OCI-LY7 (cell line): ENCODE measurements at regions not wholly inside any gene's neighbourhood (a gene's known extent, or its start where the extent isn't known, plus 50 kb on each side); places are given as distances from the start of the nearest gene placed in this dataset.

ENCODE experiments used
- BruUV-seq: library from RNA; stranded (reverse); fragments of 400-500 nt; replicated peaks from 2 replicates; lab custom pipeline; 2021; lab: Mats Ljungman, UMichigan
- CTCF ChIA-PET: fragments of 300-600 bp; sonication (Branson Sonifier 250); formaldehyde crosslinking; loops from one replicate; lab custom pipeline; 2022; ENCODE audit warnings: antibody characterized with exemption; ENCODE audit not compliant: unreplicated experiment; lab: Charles Lee
- POLR2A ChIA-PET: fragments of 300-600 bp; sonication (Branson Sonifier 250); formaldehyde crosslinking; loops from one replicate; lab custom pipeline; 2022; ENCODE audit warnings: antibody characterized with exemption; lab: Charles Lee
- DNase-seq: peaks from one replicate; pipeline ENCODE4 v3.0.0-alpha.2; 2015; ENCODE audit warnings: low spot score
- H2AFZ ChIP-seq: fragments of 200-600 bp; sonication (generic), shearing (Covaris generic); 2 replicates; pipeline ENCODE4 v1.6.1; 2014; ENCODE audit warnings: mild to moderate bottlenecking, antibody characterized with exemption, low read length, moderate library complexity
- H3K27ac ChIP-seq: fragments of 200-600 bp; sonication (generic); 2 replicates; pipeline ENCODE4 v1.5.1; 2014; ENCODE audit warnings: mixed run types, low read depth, mild to moderate bottlenecking, moderate library complexity, low read length, inconsistent platforms; ENCODE audit not compliant: poor library complexity, severe bottlenecking
- H3K36me3 ChIP-seq: fragments of 200-600 bp; sonication (generic); 2 replicates; pipeline ENCODE4 v1.6.1; 2014; ENCODE audit warnings: mild to moderate bottlenecking, antibody characterized with exemption, low read length, moderate library complexity, mixed read lengths; ENCODE audit not compliant: insufficient read depth
- H3K4me1 ChIP-seq: fragments of 200-600 bp; sonication (generic); 2 replicates; pipeline ENCODE4 v1.5.1; 2014; ENCODE audit warnings: mild to moderate bottlenecking, low read length; ENCODE audit not compliant: insufficient read depth, poor library complexity, severe bottlenecking
- H3K4me2 ChIP-seq: fragments of 200-600 bp; sonication (generic); 2 replicates; pipeline ENCODE4 v1.6.1; 2014; ENCODE audit warnings: mild to moderate bottlenecking, low read length
- H3K4me3 ChIP-seq: fragments of 200-600 bp; sonication (generic); 2 replicates; pipeline ENCODE4 v1.5.1; 2014; ENCODE audit warnings: mild to moderate bottlenecking, low read depth, low read length; ENCODE audit not compliant: poor library complexity, severe bottlenecking
- H3K79me2 ChIP-seq: fragments of 200-600 bp; sonication (generic); 2 replicates; pipeline ENCODE4 v1.6.1; 2016; ENCODE audit warnings: low read depth, mild to moderate bottlenecking, low read length, moderate library complexity, mixed read lengths; ENCODE audit not compliant: insufficient read depth
- H3K9me2 ChIP-seq: fragments of 200-600 bp; sonication (generic); 2 replicates; pipeline ENCODE4 v1.6.1; 2016; ENCODE audit warnings: mild to moderate bottlenecking, low read length, mixed read lengths; ENCODE audit not compliant: insufficient read depth
- H3K9me3 ChIP-seq: fragments of 200-600 bp; sonication (generic); 2 replicates; pipeline ENCODE4 v1.6.1; 2014; ENCODE audit warnings: mild to moderate bottlenecking, mixed run types, low read length, mixed read lengths
- H4K20me1 ChIP-seq: fragments of 200-600 bp; sonication (generic); 2 replicates; pipeline ENCODE4 v1.6.1; 2014; ENCODE audit warnings: mild to moderate bottlenecking, antibody characterized with exemption, low read length, moderate library complexity, mixed read lengths; ENCODE audit not compliant: insufficient read depth
- CTCF ChIP-seq: fragments of 200-600 bp; sonication (generic); conservative IDR thresholded peaks from 2 replicates; pipeline ENCODE4 v1.5.1; 2014; ENCODE audit warnings: mild to moderate bottlenecking, antibody characterized with exemption, low read length, moderate library complexity, mixed read lengths
- EZH2phosphoT487 ChIP-seq: fragments of 200-600 bp; sonication (generic); IDR thresholded peaks from 2 replicates; pipeline ENCODE4 v1.6.1; 2018; ENCODE audit warnings: low read depth, borderline replicate concordance, mild to moderate bottlenecking, mixed run types, antibody characterized with exemption, low read length, moderate library complexity, mixed read lengths
- intact Hi-C: fragments of 100-400 bp; cut with micrococcal nuclease; formaldehyde crosslinking; loops from one replicate; pipeline ENCODE4 v1.10.0; 2022; ENCODE audit not compliant: unreplicated experiment

- Histone ChIP-seq H3K9me3 (no peaks in the 10 kb centered on the region), H4K20me1 (no peaks in the 10 kb centered on the region), H3K79me2 (no peaks in the 10 kb centered on the region), H3K27ac (no peak overlapping the region), H2AFZ (no peak overlapping the region), H3K36me3 (no peaks in the 10 kb centered on the region), H3K4me1 (no peaks in the 10 kb centered on the region), H3K4me3 (no peak overlapping the region), H3K9me2 (no peaks in the 10 kb centered on the region), H3K4me2 (no peak overlapping the region)
- ChIA-PET POLR2A (interaction anchor here (0.6 kb wide), 1 partner anchor 752 kb away, joined by 5 read pairs; no protein-coding TSS in a partner anchor), CTCF (no interaction called here)
- DNase-seq = no peak
- no TSS peak for BruUV-seq
- intact Hi-C loops = no loop called here
- no peak for TF ChIP-seq CTCF
- no peak for TF ChIP-seq EZH2phosphoT487
These were observed 92.1 kb upstream of the SPTLC3 start for GRCh38 chr20:12916699-12917098.

- no peak for DNase-seq
- no peaks in the 10 kb centered on the region for H3K79me2 ChIP-seq
- no TSS peak for BruUV-seq
These were observed 84.6 kb upstream of the SPTLC3 start for GRCh38 chr20:12924126-12924525.

More at GRCh38 chr20:12924126-12924525, 84.6 kb upstream of the SPTLC3 start:
- intact Hi-C loops = loop anchor here (5.0 kb wide), 1 partner anchor 848 kb away; no protein-coding TSS in a partner anchor
- H2AFZ ChIP-seq = no peak overlapping the region
- CTCF ChIA-PET = no interaction called here
- POLR2A ChIA-PET = no interaction called here
- H3K36me3 ChIP-seq = no peaks in the 10 kb centered on the region
- no peaks in the 10 kb centered on the region for H3K4me1 ChIP-seq
- no peaks in the 10 kb centered on the region for H3K9me3 ChIP-seq
- no peak overlapping the region for H3K4me3 ChIP-seq
- TF ChIP-seq CTCF = no peak
- TF ChIP-seq EZH2phosphoT487 = no peak
- no peak overlapping the region for H3K27ac ChIP-seq
- no peaks in the 10 kb centered on the region for H3K9me2 ChIP-seq
- H3K4me2 ChIP-seq = no peak overlapping the region
- H4K20me1 ChIP-seq = no peaks in the 10 kb centered on the region
